ENCODE measurements at regions not wholly inside any gene's neighbourhood (a gene's known extent, or its start where the extent isn't known, plus 50 kb on each side); places are given as distances from the start of the nearest gene placed in this dataset.
A peak's percentile ranks its signal among the peaks of the same experiment; 100 is the strongest.

DNA sequence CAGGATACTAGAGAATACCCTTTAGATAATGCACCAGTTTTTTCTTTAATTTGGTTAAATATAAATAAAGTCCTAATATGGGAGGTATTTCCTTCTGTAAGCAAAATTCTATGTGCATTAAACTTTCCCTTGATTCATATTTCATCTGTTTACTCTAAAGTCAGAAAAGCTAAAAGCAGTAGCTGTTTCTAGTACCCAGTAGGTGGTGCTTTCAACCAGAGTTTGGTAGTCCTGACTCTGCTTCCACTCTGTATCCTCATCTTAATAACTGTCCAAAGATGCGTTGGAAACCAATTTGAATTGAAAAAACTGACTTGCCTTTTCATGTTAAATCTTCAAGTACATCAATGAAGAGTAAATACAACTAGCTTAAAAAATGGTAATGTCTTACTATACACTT, 1065.2 kb downstream of the JRKL start:
- TF ChIP-seq, protein P1, sequence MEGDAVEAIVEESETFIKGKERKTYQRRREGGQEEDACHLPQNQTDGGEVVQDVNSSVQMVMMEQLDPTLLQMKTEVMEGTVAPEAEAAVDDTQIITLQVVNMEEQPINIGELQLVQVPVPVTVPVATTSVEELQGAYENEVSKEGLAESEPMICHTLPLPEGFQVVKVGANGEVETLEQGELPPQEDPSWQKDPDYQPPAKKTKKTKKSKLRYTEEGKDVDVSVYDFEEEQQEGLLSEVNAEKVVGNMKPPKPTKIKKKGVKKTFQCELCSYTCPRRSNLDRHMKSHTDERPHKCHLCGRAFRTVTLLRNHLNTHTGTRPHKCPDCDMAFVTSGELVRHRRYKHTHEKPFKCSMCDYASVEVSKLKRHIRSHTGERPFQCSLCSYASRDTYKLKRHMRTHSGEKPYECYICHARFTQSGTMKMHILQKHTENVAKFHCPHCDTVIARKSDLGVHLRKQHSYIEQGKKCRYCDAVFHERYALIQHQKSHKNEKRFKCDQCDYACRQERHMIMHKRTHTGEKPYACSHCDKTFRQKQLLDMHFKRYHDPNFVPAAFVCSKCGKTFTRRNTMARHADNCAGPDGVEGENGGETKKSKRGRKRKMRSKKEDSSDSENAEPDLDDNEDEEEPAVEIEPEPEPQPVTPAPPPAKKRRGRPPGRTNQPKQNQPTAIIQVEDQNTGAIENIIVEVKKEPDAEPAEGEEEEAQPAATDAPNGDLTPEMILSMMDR (IDR thresholded peaks at IDR 0.05): peak; percentile 48
- TF ChIP-seq EZH2phosphoT487 (IDR thresholded peaks at IDR 0.05) (no peak), EZH2 (IDR thresholded peaks at IDR 0.05) (no peak)
